ENCODE measurements at regions not wholly inside any gene's neighbourhood (a gene's known extent, or its start where the extent isn't known, plus 50 kb on each side); places are given as distances from the start of the nearest gene placed in this dataset.

DNA sequence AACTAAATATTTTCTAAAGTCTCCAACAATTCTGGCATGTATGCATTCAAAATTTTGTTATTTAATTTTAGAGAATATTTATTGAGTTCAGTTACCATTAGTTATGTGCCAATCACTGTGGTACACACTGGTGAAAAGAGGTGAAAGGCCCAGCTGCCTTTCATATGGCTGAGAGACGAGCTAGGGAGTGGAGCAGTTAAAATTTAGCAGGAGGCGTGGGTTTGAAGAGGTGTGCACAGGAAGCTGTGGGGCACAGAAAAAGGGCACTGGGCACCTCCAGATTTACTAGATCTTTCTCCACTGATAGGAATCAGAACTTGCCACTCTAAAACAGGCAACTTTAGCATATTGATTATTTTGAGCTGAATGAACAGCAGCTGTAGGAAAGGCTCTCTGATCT, 347.1 kb downstream of the CD83 start:
- TF ChIP-seq, protein P1, sequence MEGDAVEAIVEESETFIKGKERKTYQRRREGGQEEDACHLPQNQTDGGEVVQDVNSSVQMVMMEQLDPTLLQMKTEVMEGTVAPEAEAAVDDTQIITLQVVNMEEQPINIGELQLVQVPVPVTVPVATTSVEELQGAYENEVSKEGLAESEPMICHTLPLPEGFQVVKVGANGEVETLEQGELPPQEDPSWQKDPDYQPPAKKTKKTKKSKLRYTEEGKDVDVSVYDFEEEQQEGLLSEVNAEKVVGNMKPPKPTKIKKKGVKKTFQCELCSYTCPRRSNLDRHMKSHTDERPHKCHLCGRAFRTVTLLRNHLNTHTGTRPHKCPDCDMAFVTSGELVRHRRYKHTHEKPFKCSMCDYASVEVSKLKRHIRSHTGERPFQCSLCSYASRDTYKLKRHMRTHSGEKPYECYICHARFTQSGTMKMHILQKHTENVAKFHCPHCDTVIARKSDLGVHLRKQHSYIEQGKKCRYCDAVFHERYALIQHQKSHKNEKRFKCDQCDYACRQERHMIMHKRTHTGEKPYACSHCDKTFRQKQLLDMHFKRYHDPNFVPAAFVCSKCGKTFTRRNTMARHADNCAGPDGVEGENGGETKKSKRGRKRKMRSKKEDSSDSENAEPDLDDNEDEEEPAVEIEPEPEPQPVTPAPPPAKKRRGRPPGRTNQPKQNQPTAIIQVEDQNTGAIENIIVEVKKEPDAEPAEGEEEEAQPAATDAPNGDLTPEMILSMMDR (IDR thresholded peaks at IDR 0.05; ENCODE audit: low read depth, low read length): no peak

DNA sequence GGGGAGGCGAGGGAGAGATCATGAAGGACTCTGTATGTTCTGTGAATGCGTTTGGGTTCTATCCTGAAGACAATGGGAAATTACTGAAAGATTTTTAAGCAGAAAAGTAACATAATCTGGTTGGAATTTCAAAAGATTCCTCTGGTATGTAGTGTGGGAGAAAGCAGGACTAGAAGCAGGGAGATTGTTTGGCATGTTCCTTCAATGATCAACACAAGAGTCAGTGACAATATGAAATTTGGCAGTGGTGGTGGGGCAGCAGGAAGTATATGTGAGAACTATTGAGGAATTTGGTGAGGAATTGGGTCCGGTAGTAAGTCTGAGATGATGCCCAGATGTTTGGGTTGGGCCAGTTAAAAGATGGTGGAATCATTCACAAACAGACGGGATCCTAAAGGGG, 348.7 kb downstream of the CD83 start:
- H3K4me3 ChIP-seq (ENCODE audit: low read depth, low read length): no peak overlapping the region

More for the DNA sequence above, 347.1 kb downstream of the CD83 start:
- no peak overlapping the region for H3K4me3 ChIP-seq (ENCODE audit: low read depth, low read length)

DNA sequence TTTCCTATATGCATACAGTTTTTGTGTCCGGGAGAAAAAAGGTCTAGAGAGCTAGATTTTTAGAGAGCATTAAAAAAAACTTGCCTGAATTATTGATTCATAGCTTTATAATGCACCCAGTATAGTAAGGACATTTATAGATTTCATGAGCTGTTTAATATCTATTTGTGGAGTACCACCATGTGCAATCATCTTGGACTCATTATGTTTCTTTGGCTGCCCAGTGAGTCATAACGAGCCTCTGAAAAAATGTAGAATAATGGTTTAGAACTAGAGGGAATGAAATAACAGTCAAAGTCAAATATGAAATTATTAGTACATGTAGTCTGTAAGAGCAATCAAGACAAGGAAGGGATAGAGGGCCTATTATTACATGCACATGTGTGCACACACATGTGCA, 350.0 kb downstream of the CD83 start:
- no peak overlapping the region for H3K4me3 ChIP-seq (ENCODE audit: low read depth, low read length)
- TF ChIP-seq, protein P1 (IDR thresholded peaks at IDR 0.05; ENCODE audit: low read depth, low read length): no peak

More for the DNA sequence above, 348.7 kb downstream of the CD83 start:
- TF ChIP-seq, protein P1 (IDR thresholded peaks at IDR 0.05; ENCODE audit: low read depth, low read length): no peak

DNA sequence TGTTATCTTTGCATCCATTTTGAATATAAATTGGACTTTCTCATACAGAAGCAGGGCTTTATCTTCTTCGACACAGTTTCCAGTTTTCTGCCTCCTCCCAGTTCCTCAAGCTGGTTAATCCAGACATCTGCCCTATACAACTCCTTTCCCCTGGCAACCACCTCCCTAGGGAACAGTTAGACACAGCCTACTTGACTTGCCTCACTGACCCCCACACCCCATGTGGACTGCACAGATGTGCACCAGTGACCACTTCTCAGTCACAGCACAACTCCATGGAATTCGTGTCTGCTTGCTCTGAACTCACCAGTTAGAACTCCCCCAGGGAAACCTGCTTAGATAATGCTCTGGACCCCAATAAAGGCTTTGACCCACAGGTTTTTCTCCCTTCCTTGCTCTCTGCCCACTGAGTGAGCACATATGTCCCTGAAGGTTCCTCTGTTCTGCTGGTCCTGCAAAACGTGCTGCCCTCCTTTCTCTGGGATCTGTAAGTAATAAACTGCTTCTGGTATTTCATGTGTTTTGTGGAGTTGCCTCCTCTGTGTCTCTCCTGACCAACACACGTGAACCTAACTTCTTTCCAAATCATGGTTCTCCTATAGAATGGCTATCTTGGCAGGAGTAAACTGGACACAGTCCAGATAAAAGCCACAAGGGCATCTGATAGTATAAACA, 351.2 kb downstream of the CD83 start:
- TF ChIP-seq, protein P1 (IDR thresholded peaks at IDR 0.05; ENCODE audit: low read depth, low read length): no peak

DNA sequence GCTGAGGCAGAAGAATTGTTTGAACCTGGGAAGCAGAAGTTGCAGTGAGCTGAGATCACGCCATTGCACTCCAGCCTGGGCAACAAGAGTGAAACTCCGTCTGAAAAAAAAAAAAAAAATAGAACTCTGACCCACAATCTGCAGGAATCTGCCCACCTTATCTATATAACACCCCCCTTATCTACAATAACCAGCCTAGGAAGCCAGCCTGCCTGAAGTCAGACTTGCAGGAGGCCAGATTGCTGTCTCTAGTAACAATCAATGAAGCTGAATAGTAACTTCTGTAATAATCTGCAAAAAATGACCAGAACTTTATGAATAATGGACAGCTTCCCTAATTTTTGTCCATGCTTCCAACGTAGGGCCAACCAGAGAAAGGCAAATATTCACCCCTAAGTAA, 352.5 kb downstream of the CD83 start:
- TF ChIP-seq, protein P1 (IDR thresholded peaks at IDR 0.05; ENCODE audit: low read depth, low read length): no peak
- H3K4me3 ChIP-seq (ENCODE audit: low read depth, low read length): no peak overlapping the region

More for the DNA sequence above, 351.2 kb downstream of the CD83 start:
- no peak overlapping the region for H3K4me3 ChIP-seq (ENCODE audit: low read depth, low read length)

DNA sequence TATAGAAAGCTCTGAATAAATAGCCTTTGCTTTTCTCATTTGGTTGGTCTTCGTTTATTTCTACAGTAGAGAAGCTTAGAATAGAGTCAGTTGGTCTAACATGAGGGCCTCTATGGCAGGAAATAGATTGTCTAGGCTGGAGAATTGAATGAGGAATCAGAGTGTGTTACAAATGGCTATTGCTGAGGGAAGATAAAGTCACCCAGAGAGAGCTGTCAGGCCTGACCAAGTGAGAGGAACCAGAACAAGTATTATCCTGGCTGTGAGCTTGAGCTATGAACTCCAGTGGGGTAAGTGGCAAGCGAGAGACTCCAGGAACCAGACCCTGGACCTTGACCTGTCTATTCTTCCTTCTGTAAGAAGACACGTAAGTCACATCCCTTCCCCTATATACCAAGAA, 353.1 kb downstream of the CD83 start:
- H3K4me3 ChIP-seq (ENCODE audit: low read depth, low read length): no peak overlapping the region
- TF ChIP-seq, protein P1 (IDR thresholded peaks at IDR 0.05; ENCODE audit: low read depth, low read length): no peak

DNA sequence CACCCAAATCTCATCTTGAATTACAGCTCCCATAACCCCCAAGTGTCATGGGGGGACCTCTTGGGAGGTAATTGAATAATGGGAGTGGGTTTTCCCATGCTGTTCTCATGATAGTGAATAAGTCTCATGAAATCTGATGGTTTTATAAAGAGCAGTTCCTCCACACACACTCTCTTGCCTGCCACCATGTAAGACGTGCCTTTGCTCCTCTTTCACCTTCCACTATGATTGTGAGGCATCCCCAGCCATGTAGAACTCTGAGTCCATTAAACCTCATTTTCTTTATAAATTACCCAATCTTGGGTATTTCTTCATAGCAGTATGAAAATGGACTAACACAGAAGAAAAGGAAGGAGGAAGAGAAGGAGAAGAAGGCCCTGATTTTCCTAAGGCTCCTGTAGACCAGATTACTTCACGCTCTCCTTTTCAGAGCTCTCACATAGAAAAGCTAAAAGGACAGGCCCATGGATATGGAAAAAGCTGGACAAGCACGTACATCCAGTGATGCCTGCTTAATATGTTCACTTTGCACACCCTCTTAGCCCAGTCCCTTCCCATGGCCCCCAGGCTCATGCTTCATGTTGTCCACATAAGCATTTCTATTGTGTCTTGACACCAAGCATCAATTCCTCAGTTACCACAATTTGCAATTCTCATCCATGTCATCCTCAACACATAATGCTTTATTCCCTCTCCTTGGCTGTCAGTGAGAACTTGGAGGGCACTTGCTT, 354.8 kb downstream of the CD83 start:
- TF ChIP-seq, protein P1 (IDR thresholded peaks at IDR 0.05; ENCODE audit: low read depth, low read length): no peak

More for the DNA sequence above, 354.8 kb downstream of the CD83 start:
- H3K4me3 ChIP-seq (ENCODE audit: low read depth, low read length): no peak overlapping the region

All from WI38 (cell line).